Activated naive CD8-positive, alpha-beta T cell treated with anti-CD3 and anti-CD28 coated beads, Interleukin-2, amount 10 ng/mL, durations not matched to agents 7 days and 5 days (primary cell): ENCODE measurements at regions not wholly inside any gene's neighbourhood (a gene's known extent, or its start where the extent isn't known, plus 50 kb on each side); places are given as distances from the start of the nearest gene placed in this dataset.

Experiments
- ATAC-seq: fragments of 150-1000 bp; cut with Tn5 transposase; one replicate; pipeline ENCODE4 v1.10.0; 2021; ENCODE audit warnings: low read depth, moderate library complexity
- POLR2A ChIA-PET: fragments of 350-600 bp; sonication (Branson Sonifier 250); formaldehyde crosslinking; loops from one replicate; lab custom pipeline; 2021; ENCODE audit warnings: antibody characterized with exemption; lab: Charles Lee
- DNase-seq: peaks from one replicate; pipeline ENCODE4 v3.0.0; 2021
- H3K27ac Mint-ChIP-seq: one replicate; pipeline ENCODE4 v1.8.0; 2022; ENCODE audit warnings: mild to moderate bottlenecking, mixed read lengths
- H3K27me3 Mint-ChIP-seq: one replicate; pipeline ENCODE4 v1.8.0; 2022; ENCODE audit warnings: mild to moderate bottlenecking, moderate library complexity, mixed read lengths
- H3K36me3 Mint-ChIP-seq: one replicate; pipeline ENCODE4 v1.8.0; 2021; ENCODE audit warnings: mild to moderate bottlenecking, mixed read lengths
- H3K4me1 Mint-ChIP-seq: one replicate; pipeline ENCODE4 v1.8.0; 2021; ENCODE audit warnings: mixed read lengths
- H3K4me3 Mint-ChIP-seq: one replicate; pipeline ENCODE4 v1.8.0; 2022; ENCODE audit warnings: mild to moderate bottlenecking, moderate library complexity, mixed read lengths
- H3K9me3 Mint-ChIP-seq: one replicate; pipeline ENCODE4 v1.8.0; 2021; ENCODE audit warnings: mixed read lengths

DNA sequence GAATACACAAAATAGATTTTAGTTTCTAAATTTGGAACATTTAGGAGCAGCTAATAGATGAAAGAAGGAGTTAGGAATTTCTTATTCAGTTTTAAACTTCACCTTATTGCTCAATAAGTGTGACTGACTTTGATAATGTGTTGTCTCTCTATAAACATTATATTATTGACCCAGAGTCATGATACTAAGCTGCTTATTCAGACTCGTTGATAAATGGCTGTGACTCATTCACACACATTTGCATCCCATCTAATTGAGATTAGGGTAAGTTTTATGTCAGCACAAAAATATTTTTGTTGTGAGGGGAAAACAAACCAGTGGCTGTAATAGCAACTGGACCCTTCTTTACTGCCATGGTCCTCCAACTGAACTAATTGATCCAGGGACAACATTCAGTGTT lies 137.6 kb downstream of the GOLIM4 start:
- no peak for ATAC-seq

DNA sequence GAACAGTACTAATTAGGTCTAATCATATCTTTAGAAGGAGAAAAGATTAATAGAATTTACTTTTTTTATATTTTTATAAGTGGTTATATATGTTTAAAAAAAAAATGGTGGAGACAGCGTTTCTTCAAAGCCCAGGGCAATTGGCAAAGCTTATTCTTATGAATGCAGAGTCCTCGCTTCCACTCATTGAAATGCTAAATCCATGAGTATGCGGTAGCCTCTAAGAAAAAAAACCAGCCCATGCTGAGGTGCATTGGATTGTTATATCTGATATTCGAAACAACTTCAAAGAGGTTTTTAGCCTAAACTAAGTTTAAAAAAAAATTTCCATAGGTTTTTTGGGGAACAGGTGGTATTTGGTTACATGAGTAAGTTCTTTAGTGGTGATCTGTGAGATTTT lies 142.8 kb downstream of the GOLIM4 start:
- no peak overlapping the region for H3K27ac Mint-ChIP-seq
- no peaks in the 10 kb centered on the region for H3K4me1 Mint-ChIP-seq
- POLR2A ChIA-PET, result no interaction called here
- ATAC-seq (no peak), DNase-seq (no peak)
- H3K27me3 Mint-ChIP-seq, result no peaks in the 10 kb centered on the region
- H3K9me3 Mint-ChIP-seq, result no peaks in the 10 kb centered on the region
- H3K4me3 Mint-ChIP-seq, result no peak overlapping the region
- H3K36me3 Mint-ChIP-seq, result no peaks in the 10 kb centered on the region

More for the DNA sequence above, 137.6 kb downstream of the GOLIM4 start:
- POLR2A ChIA-PET, result no interaction called here
- Mint-ChIP-seq H3K9me3 (no peaks in the 10 kb centered on the region), H3K27ac (no peak overlapping the region), H3K36me3 (no peaks in the 10 kb centered on the region), H3K27me3 (peaks cover 4% of the 10 kb centered on the region), H3K4me1 (no peaks in the 10 kb centered on the region), H3K4me3 (no peak overlapping the region)
- no peak for DNase-seq

DNA sequence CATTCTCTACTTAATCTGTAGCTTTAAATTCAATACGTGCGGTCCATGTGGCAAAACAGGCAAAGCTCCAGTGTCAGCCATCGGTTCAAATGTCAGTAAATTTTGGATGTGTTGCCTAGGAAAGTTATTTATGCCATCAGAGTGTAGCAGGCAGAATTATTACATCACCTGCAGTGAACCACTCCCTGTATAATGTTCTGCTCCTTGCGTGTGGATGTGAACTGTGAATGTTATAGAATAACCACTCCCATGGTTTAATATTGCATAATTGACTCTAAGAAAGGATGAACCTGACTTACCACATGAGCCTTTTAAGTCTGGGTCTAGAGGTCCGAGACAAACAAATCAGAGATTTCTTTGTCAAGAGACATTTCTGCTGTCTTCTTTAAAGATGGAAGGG lies 145.5 kb downstream of the GOLIM4 start:
- no peaks in the 10 kb centered on the region for H3K9me3 Mint-ChIP-seq
- DNase-seq, result no peak
- no peak overlapping the region for H3K4me3 Mint-ChIP-seq
- H3K27ac Mint-ChIP-seq, result no peak overlapping the region
- H3K4me1 Mint-ChIP-seq, result no peaks in the 10 kb centered on the region
- ATAC-seq, result no peak
- POLR2A ChIA-PET, result no interaction called here
- no peaks in the 10 kb centered on the region for H3K36me3 Mint-ChIP-seq
- H3K27me3 Mint-ChIP-seq, result peaks cover 3% of the 10 kb centered on the region

DNA sequence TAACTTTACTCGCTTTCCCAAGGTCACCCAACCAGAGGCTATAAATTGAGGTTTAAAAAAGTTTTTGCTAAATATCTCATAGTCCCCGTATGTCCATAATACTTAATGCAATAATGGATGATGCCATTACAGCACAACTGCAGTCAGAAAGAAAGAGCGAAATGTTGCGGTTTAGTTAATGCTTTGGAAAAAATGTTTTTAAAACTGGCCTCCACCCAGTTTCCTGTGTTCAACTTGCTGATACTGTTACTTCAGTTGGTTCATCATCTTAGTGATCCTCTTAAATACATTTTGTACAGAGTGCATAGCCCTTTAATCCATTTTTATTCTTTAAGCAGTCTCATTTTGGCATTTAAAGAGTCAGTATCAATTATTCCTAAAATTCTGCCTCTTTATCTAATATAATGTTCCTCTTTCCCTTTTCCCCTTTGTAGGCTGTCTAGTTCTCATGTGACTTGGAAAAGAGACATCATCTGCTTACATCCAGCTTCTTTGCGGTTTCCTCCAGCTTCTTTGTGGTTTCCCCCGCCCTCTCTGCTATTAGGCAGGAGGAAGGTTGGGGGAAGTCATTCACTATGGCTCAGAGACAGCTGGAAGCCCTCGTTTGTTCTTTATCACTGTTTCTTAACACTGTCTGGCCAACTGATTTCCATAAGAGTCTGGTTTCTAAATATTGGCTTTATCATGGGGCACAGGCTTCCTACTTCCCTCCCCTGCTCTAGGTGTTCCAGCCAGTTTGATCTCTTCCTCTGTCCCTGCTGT lies 154.3 kb downstream of the GOLIM4 start:
- Mint-ChIP-seq H3K4me3 (no peak overlapping the region), H3K36me3 (no peaks in the 10 kb centered on the region), H3K27ac (no peak overlapping the region), H3K9me3 (no peaks in the 10 kb centered on the region), H3K27me3 (peaks cover 16% of the 10 kb centered on the region), H3K4me1 (peaks cover 2% of the 10 kb centered on the region)
- no peak for DNase-seq
- POLR2A ChIA-PET, result no interaction called here
- ATAC-seq, result no peak

DNA sequence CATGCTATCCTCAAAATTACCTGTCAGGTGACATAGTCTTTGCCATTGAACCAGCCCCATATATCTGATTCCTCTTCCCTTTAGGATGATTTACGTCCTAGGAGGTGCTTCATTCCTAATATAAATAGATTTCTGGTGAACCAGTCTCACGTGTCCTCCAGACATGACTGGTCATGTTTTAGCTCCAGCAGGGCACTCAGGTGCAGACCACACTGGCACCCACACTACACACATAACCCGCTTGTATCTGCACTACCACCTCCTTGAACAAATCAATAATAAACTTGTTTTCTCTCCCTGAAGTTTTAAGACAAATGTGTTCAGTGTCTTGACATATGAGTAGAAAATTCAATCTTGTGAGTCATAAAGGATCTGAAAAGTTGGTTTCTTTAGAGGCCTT lies 155.5 kb downstream of the GOLIM4 start:
- DNase-seq, result no peak
- H3K9me3 Mint-ChIP-seq, result no peaks in the 10 kb centered on the region
- H3K36me3 Mint-ChIP-seq, result no peaks in the 10 kb centered on the region
- peaks cover 2% of the 10 kb centered on the region for H3K4me1 Mint-ChIP-seq
- H3K4me3 Mint-ChIP-seq, result no peak overlapping the region
- H3K27me3 Mint-ChIP-seq, result peaks cover 16% of the 10 kb centered on the region
- POLR2A ChIA-PET, result no interaction called here
- no peak overlapping the region for H3K27ac Mint-ChIP-seq
- no peak for ATAC-seq

DNA sequence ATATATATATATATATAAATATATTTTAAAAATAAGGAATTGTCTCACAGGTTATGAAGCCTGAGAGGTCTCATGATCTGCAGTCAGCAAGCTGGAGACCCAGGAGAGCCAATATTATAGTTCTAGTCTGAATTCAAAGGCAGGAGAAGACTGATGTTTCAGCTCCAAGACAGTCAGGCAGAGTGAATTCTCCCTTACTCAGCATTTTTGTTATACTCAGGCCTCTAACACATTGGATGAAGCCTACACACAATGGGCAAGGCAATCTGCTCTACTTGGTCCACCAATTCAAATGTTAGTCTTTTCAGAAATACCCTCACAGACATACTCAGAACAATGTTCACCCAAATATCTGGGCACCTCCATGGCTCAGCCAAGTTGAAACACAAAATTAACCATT lies 157.2 kb downstream of the GOLIM4 start:
- no peak overlapping the region for H3K4me3 Mint-ChIP-seq
- H3K36me3 Mint-ChIP-seq, result no peaks in the 10 kb centered on the region
- no peak for ATAC-seq
- DNase-seq, result no peak
- H3K27me3 Mint-ChIP-seq, result peaks cover 13% of the 10 kb centered on the region
- H3K4me1 Mint-ChIP-seq, result peaks cover 2% of the 10 kb centered on the region
- H3K27ac Mint-ChIP-seq, result no peak overlapping the region
- H3K9me3 Mint-ChIP-seq, result no peaks in the 10 kb centered on the region
- POLR2A ChIA-PET, result no interaction called here

DNA sequence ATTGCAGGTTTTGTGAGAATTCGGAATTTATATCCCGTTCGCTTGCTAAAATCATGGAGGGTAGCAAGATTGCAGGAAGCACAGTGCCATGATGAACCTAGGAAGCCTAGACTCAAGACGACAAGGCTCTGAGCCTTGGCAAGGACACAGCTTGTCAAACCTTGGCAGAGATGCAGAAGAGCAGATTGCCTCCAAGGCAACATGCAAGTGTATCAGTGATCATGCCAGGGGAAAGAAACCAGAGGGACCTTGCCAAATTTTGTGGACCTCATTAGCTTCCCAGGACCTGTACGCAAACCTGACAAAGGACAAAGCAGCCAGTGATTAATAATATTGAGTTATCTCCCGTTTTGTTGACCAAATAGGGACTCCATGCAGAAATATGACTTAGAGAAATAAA lies 159.7 kb downstream of the GOLIM4 start:
- Mint-ChIP-seq H3K27ac (no peak overlapping the region), H3K4me1 (peaks cover under 1% of the 10 kb centered on the region), H3K36me3 (no peaks in the 10 kb centered on the region), H3K9me3 (no peaks in the 10 kb centered on the region), H3K27me3 (peaks cover 4% of the 10 kb centered on the region), H3K4me3 (no peak overlapping the region)
- POLR2A ChIA-PET, result no interaction called here
- ATAC-seq (no peak), DNase-seq (no peak)

DNA sequence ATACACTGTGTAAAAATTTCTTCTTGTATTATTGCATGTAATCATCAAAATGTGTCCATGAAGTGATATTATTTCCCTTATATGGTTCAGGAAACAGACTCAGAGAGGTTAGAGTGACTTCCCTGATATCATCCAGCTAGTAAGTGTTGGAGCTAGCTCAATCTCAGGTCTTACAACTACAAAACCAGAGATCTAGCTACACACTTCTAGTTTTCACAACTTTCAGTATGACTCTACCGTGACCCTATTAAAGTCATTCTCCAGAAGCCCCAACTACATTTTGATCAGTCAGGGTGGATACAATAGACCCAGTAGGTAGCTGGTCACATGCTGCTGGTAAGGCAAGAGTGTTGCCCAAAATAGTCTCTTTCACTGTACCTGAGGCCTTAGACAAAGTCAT lies 165.3 kb downstream of the GOLIM4 start:
- ATAC-seq (no peak), DNase-seq (no peak)
- no peaks in the 10 kb centered on the region for H3K4me1 Mint-ChIP-seq
- H3K27ac Mint-ChIP-seq, result no peak overlapping the region
- no peak overlapping the region for H3K4me3 Mint-ChIP-seq
- no peaks in the 10 kb centered on the region for H3K27me3 Mint-ChIP-seq
- POLR2A ChIA-PET, result no interaction called here
- H3K9me3 Mint-ChIP-seq, result no peaks in the 10 kb centered on the region
- H3K36me3 Mint-ChIP-seq, result no peaks in the 10 kb centered on the region

DNA sequence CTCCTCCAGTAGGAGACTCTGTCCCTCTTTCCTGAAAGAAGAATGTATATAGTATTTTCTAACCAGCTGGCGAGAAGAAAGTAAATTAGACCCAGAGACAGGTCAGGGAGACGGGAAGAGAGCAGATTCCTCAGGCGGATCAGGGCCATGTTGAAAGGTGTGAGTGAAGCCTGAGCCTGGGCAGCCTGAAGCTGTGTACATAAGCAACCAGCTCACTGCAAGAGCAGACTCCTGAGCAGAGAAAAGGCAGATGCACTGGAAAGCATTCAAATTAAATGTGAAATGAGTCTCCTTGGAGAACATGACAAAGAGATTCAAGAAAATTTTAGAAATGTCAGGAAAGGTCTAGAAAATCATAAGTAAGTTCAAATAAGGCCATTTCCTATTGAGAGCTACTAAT lies 165.8 kb downstream of the GOLIM4 start:
- ATAC-seq (no peak), DNase-seq (no peak)
- Mint-ChIP-seq H3K4me1 (no peaks in the 10 kb centered on the region), H3K27me3 (peaks cover 3% of the 10 kb centered on the region), H3K9me3 (no peaks in the 10 kb centered on the region), H3K27ac (no peak overlapping the region), H3K4me3 (no peak overlapping the region), H3K36me3 (no peaks in the 10 kb centered on the region)
- POLR2A ChIA-PET, result no interaction called here

DNA sequence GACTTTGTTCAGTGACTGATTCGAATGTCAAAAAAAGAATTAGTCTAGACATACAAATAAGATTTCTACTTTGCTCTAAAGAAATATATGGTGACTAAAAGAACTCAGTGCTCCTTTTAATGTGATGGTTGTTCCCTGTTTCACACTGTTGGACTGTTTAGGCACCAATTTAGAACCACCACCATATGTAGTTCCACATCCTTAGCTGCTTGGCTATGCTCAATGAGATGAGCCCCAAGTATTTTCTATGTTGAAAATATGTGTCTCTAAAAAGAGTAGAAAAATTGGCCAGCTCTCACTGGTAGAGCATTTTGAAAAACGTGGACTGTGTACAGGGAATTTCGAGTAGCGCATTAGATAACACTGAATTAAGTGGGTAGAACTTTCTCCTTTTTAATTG lies 167.3 kb downstream of the GOLIM4 start:
- no peak overlapping the region for H3K4me3 Mint-ChIP-seq
- no peak for DNase-seq
- H3K36me3 Mint-ChIP-seq, result no peaks in the 10 kb centered on the region
- H3K27ac Mint-ChIP-seq, result no peak overlapping the region
- ATAC-seq, result no peak
- H3K9me3 Mint-ChIP-seq, result no peaks in the 10 kb centered on the region
- no peaks in the 10 kb centered on the region for H3K4me1 Mint-ChIP-seq
- H3K27me3 Mint-ChIP-seq, result peaks cover 6% of the 10 kb centered on the region
- POLR2A ChIA-PET, result no interaction called here

DNA sequence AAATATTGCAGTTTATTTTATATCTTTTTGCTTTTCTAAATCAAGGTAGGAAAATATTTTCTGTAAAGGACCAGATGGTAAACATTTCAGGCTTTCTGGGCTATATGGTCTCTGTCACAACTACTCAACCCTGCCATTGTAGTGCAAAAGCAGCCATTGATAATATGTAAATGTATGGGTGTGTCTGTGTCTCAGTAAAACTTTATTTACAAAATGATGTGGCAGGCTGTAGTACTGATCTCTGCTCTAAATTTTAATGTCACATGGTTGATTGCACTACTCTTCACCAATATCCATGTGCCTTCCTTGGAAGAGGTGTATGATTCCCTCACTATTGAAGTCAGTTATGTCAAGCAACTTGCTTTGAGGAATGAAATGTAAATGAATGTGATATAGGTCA lies 175.0 kb downstream of the GOLIM4 start:
- no peak overlapping the region for H3K27ac Mint-ChIP-seq
- peaks cover 15% of the 10 kb centered on the region for H3K27me3 Mint-ChIP-seq
- DNase-seq, result no peak
- no peak overlapping the region for H3K4me3 Mint-ChIP-seq
- no peaks in the 10 kb centered on the region for H3K36me3 Mint-ChIP-seq
- no peaks in the 10 kb centered on the region for H3K4me1 Mint-ChIP-seq
- POLR2A ChIA-PET, result no interaction called here
- no peak for ATAC-seq
- no peaks in the 10 kb centered on the region for H3K9me3 Mint-ChIP-seq

DNA sequence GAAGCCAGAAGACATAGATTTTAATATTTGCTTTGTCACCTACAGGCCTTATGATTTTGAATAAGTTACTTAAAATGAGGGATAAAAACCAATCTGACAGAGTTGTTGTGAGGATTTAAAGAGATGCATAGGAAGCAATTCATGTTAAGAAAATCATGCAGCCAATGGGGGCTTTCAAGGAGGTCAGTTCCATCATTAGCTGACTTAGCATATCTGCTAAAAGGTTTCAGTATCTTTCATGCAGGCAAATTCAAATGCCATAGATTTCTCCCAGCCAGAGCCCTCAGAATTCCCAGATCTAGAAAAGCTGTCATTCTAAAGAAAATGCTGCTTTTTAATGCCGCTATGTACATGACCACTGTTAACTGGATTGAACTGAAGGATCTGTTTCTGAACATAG lies 176.1 kb downstream of the GOLIM4 start:
- ATAC-seq (no peak), DNase-seq (no peak)
- peaks cover 13% of the 10 kb centered on the region for H3K27me3 Mint-ChIP-seq
- no peak overlapping the region for H3K27ac Mint-ChIP-seq
- no peaks in the 10 kb centered on the region for H3K9me3 Mint-ChIP-seq
- no peaks in the 10 kb centered on the region for H3K4me1 Mint-ChIP-seq
- H3K4me3 Mint-ChIP-seq, result no peak overlapping the region
- H3K36me3 Mint-ChIP-seq, result no peaks in the 10 kb centered on the region
- POLR2A ChIA-PET, result no interaction called here

DNA sequence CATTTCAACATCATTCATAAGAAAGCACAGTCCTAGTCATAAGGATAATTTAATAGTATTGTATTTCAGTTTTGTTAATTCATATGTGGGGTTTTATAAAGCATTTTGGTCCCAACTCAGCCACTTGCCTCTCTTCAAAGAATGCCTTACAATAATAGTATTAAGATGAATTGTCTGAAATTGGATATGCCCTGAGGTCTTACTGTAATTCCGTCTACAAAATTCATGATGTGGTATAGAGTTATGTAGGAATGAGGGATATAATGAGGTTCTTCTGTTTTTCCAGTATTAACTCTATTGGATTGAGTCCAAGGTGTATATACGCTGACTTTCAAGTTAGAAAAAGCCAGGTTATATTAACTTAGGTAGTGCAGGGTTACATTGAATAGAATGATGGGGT lies 177.0 kb downstream of the GOLIM4 start:
- DNase-seq (no peak), ATAC-seq (no peak)
- Mint-ChIP-seq H3K36me3 (no peaks in the 10 kb centered on the region), H3K27me3 (peaks cover 10% of the 10 kb centered on the region), H3K4me3 (no peak overlapping the region), H3K4me1 (no peaks in the 10 kb centered on the region), H3K27ac (no peak overlapping the region), H3K9me3 (no peaks in the 10 kb centered on the region)
- POLR2A ChIA-PET, result no interaction called here

DNA sequence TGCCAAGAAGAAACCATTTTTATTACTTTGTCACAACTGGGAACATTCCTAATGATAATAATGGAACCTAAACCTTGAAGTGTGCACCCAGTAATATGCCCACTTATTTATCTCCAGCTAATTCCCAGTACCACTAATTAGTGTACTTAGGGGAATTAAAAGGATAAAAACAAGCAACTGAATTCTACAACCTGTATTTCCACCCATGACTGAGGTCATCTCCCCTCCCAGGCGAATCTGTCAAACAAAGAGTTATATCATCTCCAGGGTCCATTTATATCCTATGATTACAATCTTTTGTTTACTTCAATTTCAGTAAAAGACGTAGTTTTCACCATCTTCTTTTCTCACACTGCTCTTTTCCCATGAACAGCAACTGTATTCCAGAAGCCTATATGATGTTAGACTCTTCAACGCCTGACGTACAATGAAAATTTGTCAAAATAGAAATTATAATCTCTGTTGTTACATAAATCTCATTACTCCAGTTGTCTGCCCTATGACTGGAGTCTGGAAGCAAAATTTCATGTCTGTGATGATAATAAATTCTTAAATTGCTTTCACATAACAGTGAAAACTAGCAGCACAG lies 177.6 kb downstream of the GOLIM4 start:
- no peak overlapping the region for H3K4me3 Mint-ChIP-seq
- no peak for ATAC-seq
- H3K4me1 Mint-ChIP-seq, result no peaks in the 10 kb centered on the region
- POLR2A ChIA-PET, result no interaction called here
- H3K27ac Mint-ChIP-seq, result no peak overlapping the region
- H3K36me3 Mint-ChIP-seq, result no peaks in the 10 kb centered on the region
- no peaks in the 10 kb centered on the region for H3K9me3 Mint-ChIP-seq
- H3K27me3 Mint-ChIP-seq, result peaks cover 10% of the 10 kb centered on the region
- no peak for DNase-seq
